ENCODE measurements at regions not wholly inside any gene's neighbourhood (a gene's known extent, or its start where the extent isn't known, plus 50 kb on each side); places are given as distances from the start of the nearest gene placed in this dataset.

- Histone ChIP-seq H3K4me3 (ENCODE audit: extremely low read depth in 1 of 4, insufficient read depth in 2 of 4, low read depth in 3 of 4, low read length in 4 of 4) (no peak overlapping the region), H3K23me2 (ENCODE audit: low read depth, low read length) (no peaks in the 10 kb centered on the region), H3K4ac (replicated peaks; ENCODE audit: insufficient read length, low read depth, low read length) (no peak overlapping the region), H4K91ac (replicated peaks; ENCODE audit: insufficient read length, low read length) (no peak overlapping the region), H2BK20ac (ENCODE audit: low read length) (no peak overlapping the region), H4K8ac (ENCODE audit: extremely low read depth, insufficient read depth, low read length) (no peak overlapping the region), H3K36me3 (ENCODE audit: control insufficient read depth in 2 of 4, insufficient read depth in 4 of 4, low read length in 3 of 4) (no peaks in the 10 kb centered on the region), H4K5ac (ENCODE audit: insufficient read length, low read depth, low read length) (no peak overlapping the region), H3K14ac (ENCODE audit: insufficient read length) (no peak overlapping the region), H2BK12ac (ENCODE audit: low read depth, low read length) (no peak overlapping the region), H2BK120ac (replicated peaks; ENCODE audit: low read depth, low read length) (no peak overlapping the region), H2BK15ac (ENCODE audit: low read length) (no peak overlapping the region), H3K4me2 (ENCODE audit: insufficient read depth in 1 of 2, low read depth in 2 of 2, low read length in 2 of 2) (no peak overlapping the region), H2AK5ac (ENCODE audit: low read depth, low read length) (no peak overlapping the region), H3K79me1 (ENCODE audit: low read depth, low read length) (no peaks in the 10 kb centered on the region), H3K9me3 (ENCODE audit: insufficient read depth in 2 of 2, low read depth in 1 of 2, low read length in 1 of 2) (no peaks in the 10 kb centered on the region), H3K79me2 (ENCODE audit: control insufficient read depth in 1 of 2, insufficient read depth in 2 of 2, low read length in 2 of 2) (no peaks in the 10 kb centered on the region), H3K56ac (replicated peaks; ENCODE audit: insufficient read length, low read depth, low read length) (no peak overlapping the region), H2AFZ (ENCODE audit: low read length) (no peak overlapping the region), H3K23ac (ENCODE audit: insufficient read length) (no peak overlapping the region), H3K27ac (ENCODE audit: low read depth, low read length) (no peak overlapping the region), H3K9ac (replicated peaks in 1 of 4; ENCODE audit: extremely low read depth in 1 of 4, low read depth in 3 of 4, low read length in 3 of 4) (no peak overlapping the region), H3K27me3 (replicated peaks in 1 of 4; ENCODE audit: control insufficient read depth in 3 of 4, extremely low read depth in 1 of 4, insufficient read depth in 3 of 4, low read length in 3 of 4) (no peaks in the 10 kb centered on the region), H4K20me1 (replicated peaks in 1 of 2; ENCODE audit: control insufficient read depth in 1 of 2, insufficient read depth in 2 of 2, low read length in 2 of 2) (no peaks in the 10 kb centered on the region), H2BK5ac (ENCODE audit: low read depth, low read length) (no peak overlapping the region), H3K4me1 (replicated peaks in 1 of 4; ENCODE audit: control insufficient read depth in 3 of 4, insufficient read depth in 4 of 4, low read length in 3 of 4) (no peaks in the 10 kb centered on the region), H3K18ac (ENCODE audit: extremely low read depth, low read length) (no peak overlapping the region)
- ChIA-PET POLR2A (ENCODE audit: partially characterized antibody) (no interaction called here), CTCF (ENCODE audit: partially characterized antibody) (no interaction called here)
- DNase-seq (ENCODE audit: low read depth in 1 of 2, low spot score in 2 of 2) (no peak), FAIRE-seq (no peak)
- 80% methylated on average over 3 of the region's 3 CpGs; no CpG with 5 or more reads in 1 of the 2 experiments for WGBS, 2 experiments (ENCODE audit: extremely low coverage in 1 of 2, insufficient coverage in 1 of 2, insufficient read length in 1 of 2, insufficient replicate concordance in 2 of 2, low coverage in 1 of 2, low lambda C conversion rate in 2 of 2, missing lambda C conversion rate in 1 of 2)
- TF ChIP-seq SIN3A (conservative IDR thresholded peaks at IDR 0.05 in 1 of 2, IDR thresholded peaks at IDR 0.05 in 1 of 2; ENCODE audit: low read depth in 1 of 2, low read length in 2 of 2) (no peak), ASH2L (IDR thresholded peaks at IDR 0.05; ENCODE audit: low read length) (no peak), CREB1 (IDR thresholded peaks at IDR 0.05) (no peak), ZNF274 (IDR thresholded peaks at IDR 0.05; ENCODE audit: borderline replicate concordance, extremely low read depth, low read length) (no peak), JUN (IDR thresholded peaks at IDR 0.05; ENCODE audit: low read depth, low read length) (no peak), SIRT6 (IDR thresholded peaks at IDR 0.05; ENCODE audit: low read length) (no peak), CBX5 (IDR thresholded peaks at IDR 0.05; ENCODE audit: low read depth, low read length) (no peak), SRF (IDR thresholded peaks at IDR 0.05; ENCODE audit: low read depth, low read length) (no peak), TAF1 (IDR thresholded peaks at IDR 0.05; ENCODE audit: low read depth, low read length) (no peak), MAFK (IDR thresholded peaks at IDR 0.05; ENCODE audit: low read depth, low read length) (no peak), EZH2 (IDR thresholded peaks at IDR 0.05; ENCODE audit: low read depth, low read length, severe bottlenecking) (no peak), BRCA1 (IDR thresholded peaks at IDR 0.05; ENCODE audit: low read depth, low read length) (no peak)
- TF ChIP-seq, protein P1, sequence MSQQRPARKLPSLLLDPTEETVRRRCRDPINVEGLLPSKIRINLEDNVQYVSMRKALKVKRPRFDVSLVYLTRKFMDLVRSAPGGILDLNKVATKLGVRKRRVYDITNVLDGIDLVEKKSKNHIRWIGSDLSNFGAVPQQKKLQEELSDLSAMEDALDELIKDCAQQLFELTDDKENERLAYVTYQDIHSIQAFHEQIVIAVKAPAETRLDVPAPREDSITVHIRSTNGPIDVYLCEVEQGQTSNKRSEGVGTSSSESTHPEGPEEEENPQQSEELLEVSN (IDR thresholded peaks at IDR 0.05): no peak
- TF ChIP-seq, protein P2, sequence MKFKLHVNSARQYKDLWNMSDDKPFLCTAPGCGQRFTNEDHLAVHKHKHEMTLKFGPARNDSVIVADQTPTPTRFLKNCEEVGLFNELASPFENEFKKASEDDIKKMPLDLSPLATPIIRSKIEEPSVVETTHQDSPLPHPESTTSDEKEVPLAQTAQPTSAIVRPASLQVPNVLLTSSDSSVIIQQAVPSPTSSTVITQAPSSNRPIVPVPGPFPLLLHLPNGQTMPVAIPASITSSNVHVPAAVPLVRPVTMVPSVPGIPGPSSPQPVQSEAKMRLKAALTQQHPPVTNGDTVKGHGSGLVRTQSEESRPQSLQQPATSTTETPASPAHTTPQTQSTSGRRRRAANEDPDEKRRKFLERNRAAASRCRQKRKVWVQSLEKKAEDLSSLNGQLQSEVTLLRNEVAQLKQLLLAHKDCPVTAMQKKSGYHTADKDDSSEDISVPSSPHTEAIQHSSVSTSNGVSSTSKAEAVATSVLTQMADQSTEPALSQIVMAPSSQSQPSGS (IDR thresholded peaks at IDR 0.05; ENCODE audit: low read length): no peak
Measured at GRCh38 chrX:97863261-97863660, 979.6 kb downstream of the RPA4 start.
